ENCODE measurements at regions not wholly inside any gene's neighbourhood (a gene's known extent, or its start where the extent isn't known, plus 50 kb on each side); places are given as distances from the start of the nearest gene placed in this dataset.

GRCh38 chr15:70505411-70505919, 257.9 kb downstream of the UACA start:
- H3K4me3 ChIP-seq (replicated peaks in 1 of 2; ENCODE audit: low read depth in 1 of 2, low read length in 2 of 2), result peak overlapping the region in 1 of 2 experiments; percentile 0; a peak in 1 of 4 replicates
- ChIA-PET RAD21 (ENCODE audit: low non-redundant PET in 1 of 2, low total read pairs in 2 of 2, uncharacterized antibody in 2 of 2, unreplicated experiment in 2 of 2) (no interaction called here), POLR2A (no interaction called here), CTCF (interaction anchor here (1.0 to 1.9 kb wide), 4 partner anchors 17 to 930 kb away, joined by 3 to 9 read pairs (median 4); no protein-coding TSS in a partner anchor)
- H3K27me3 ChIP-seq (ENCODE audit: insufficient read depth, low read length), result peaks cover 18% of the 10 kb centered on the region; the same call in 1 of the 2 replicates
- no peaks in the 10 kb centered on the region for H4K20me1 ChIP-seq (ENCODE audit: insufficient read depth)
- H3K9me3 ChIP-seq (ENCODE audit: control insufficient read depth in 1 of 2, insufficient read depth in 1 of 2, low read depth in 1 of 2, low read length in 2 of 2), result peaks cover 0 to 11% of the 10 kb centered on the region in 2 experiments; a peak in 1 of 4 replicates
- H3K79me2 ChIP-seq (ENCODE audit: insufficient read depth, low read length), result no peaks in the 10 kb centered on the region
- TF ChIP-seq CBX3 (IDR thresholded peaks at IDR 0.05; ENCODE audit: low read depth), result peak; percentile 59; the same call in 1 of the 2 replicates
- peak; percentile 93 for TF ChIP-seq FOSL1 (IDR thresholded peaks at IDR 0.05; ENCODE audit: low read depth)
- TF ChIP-seq CEBPB (IDR thresholded peaks at IDR 0.05; ENCODE audit: low read depth), result no peak; the same call in 1 of the 2 replicates
- TF ChIP-seq YY1 (IDR thresholded peaks at IDR 0.05; ENCODE audit: extremely low read depth, insufficient replicate concordance, low read depth, low read length), result no peak
- no peak for TF ChIP-seq CTCF (IDR thresholded peaks at IDR 0.05 in 2 of 3, conservative IDR thresholded peaks at IDR 0.05 in 1 of 3; ENCODE audit: borderline replicate concordance in 1 of 3, insufficient read depth in 1 of 3, low read depth in 2 of 3, low read length in 2 of 3)
- TF ChIP-seq RAD21 (IDR thresholded peaks at IDR 0.05; ENCODE audit: low read depth), result 0 out of 2 replicates have a peak, but pooled peaks have one; percentile 18
- TF ChIP-seq SP1 (IDR thresholded peaks at IDR 0.05; ENCODE audit: low read depth), result peak; percentile 84
- peak; percentile 93 for TF ChIP-seq JUND (IDR thresholded peaks at IDR 0.05)
- TF ChIP-seq MAX (IDR thresholded peaks at IDR 0.05), result peak; percentile 16; the same call in 1 of the 2 replicates
- TF ChIP-seq POLR2AphosphoS5 (IDR thresholded peaks at IDR 0.05; ENCODE audit: low read depth, low read length), result peak; percentile 14; the same call in 1 of the 2 replicates
- TF ChIP-seq REST (IDR thresholded peaks at IDR 0.05; ENCODE audit: low read depth), result no peak
- peak; percentile 69; the same call in 1 of the 2 replicates for TF ChIP-seq SIN3A (IDR thresholded peaks at IDR 0.05; ENCODE audit: low read depth)
- intact Hi-C loops (cut with micrococcal nuclease), result no loop called here
- H3K27ac ChIP-seq (ENCODE audit: low read depth, low read length), result peak overlapping the region; percentile 43
- no peak overlapping the region for H2AFZ ChIP-seq (ENCODE audit: low read depth, low read length, poor library complexity, severe bottlenecking)
- H3K9ac ChIP-seq (ENCODE audit: low read length), result 0 out of 2 replicates have a peak overlapping the region, but pooled peaks have one; percentile 3
- ATAC-seq (peak; percentile 81), DNase-seq (ENCODE audit: low read depth, low spot score) (peak; percentile 75)
- H3K4me2 ChIP-seq (ENCODE audit: low read length), result peak overlapping the region; percentile 58
- H3K4me1 ChIP-seq (ENCODE audit: control insufficient read depth in 1 of 2, insufficient read depth in 2 of 2, low read length in 2 of 2), result peaks cover 50 to 61% of the 10 kb centered on the region in 2 experiments
- H3K9me2 ChIP-seq (ENCODE audit: insufficient read depth), result no peaks in the 10 kb centered on the region
- BruUV-seq (replicated peaks), result no TSS peak
- H3K36me3 ChIP-seq (ENCODE audit: control insufficient read depth in 1 of 2, insufficient read depth in 2 of 2, low read length in 2 of 2), result no peaks in the 10 kb centered on the region
